H1 (cell line): ENCODE measurements at regions not wholly inside any gene's neighbourhood (a gene's known extent, or its start where the extent isn't known, plus 50 kb on each side); places are given as distances from the start of the nearest gene placed in this dataset.

ENCODE experiments used
- CTCF ChIA-PET: fragments of 300-600 bp; sonication (Branson Sonifier 250); formaldehyde crosslinking; loops from one replicate; lab custom pipeline; 2021; ENCODE audit not compliant: partially characterized antibody; lab: Charles Lee
- POLR2A ChIA-PET: fragments of 300-600 bp; sonication (Branson Sonifier 250); formaldehyde crosslinking; loops from one replicate; lab custom pipeline; 2021; ENCODE audit warnings: inconsistent platforms; ENCODE audit not compliant: partially characterized antibody; lab: Charles Lee
- DNase-seq, 2 experiments: peaks; one replicate each; pipeline versions ENCODE4 v3.0.0 to v3.0.0-alpha.2; 2010 to 2022; ENCODE audit warnings: low spot score in 2 of 2, low read depth in 1 of 2, mixed read lengths in 1 of 2
- FAIRE-seq: peaks from 2 replicates; lab custom pipeline; 2011; peaks lifted over from hg19 to GRCh38; lab: Jason Lieb, UNC
- H2AFZ ChIP-seq: 2 replicates; pipeline ENCODE4 v1.8.1; 2012; ENCODE audit warnings: low read length, inconsistent platforms
- H2AK5ac ChIP-seq: 2 replicates; pipeline ENCODE4 v1.6.1; 2013; ENCODE audit warnings: low read depth, low read length
- H2BK120ac ChIP-seq: replicated peaks from 2 replicates; pipeline ENCODE3; 2013; ENCODE audit warnings: low read depth, low read length, inconsistent platforms
- H2BK12ac ChIP-seq: 2 replicates; pipeline ENCODE4 v1.6.1; 2013; ENCODE audit warnings: low read depth, low read length
- H2BK15ac ChIP-seq: 2 replicates; pipeline ENCODE4 v1.6.1; 2013; ENCODE audit warnings: low read length
- H2BK20ac ChIP-seq: 2 replicates; pipeline ENCODE4 v1.6.1; 2013; ENCODE audit warnings: low read length
- H2BK5ac ChIP-seq: 2 replicates; pipeline ENCODE4 v1.6.1; 2013; ENCODE audit warnings: low read depth, low read length
- H3K14ac ChIP-seq: 2 replicates; pipeline ENCODE4 v1.6.1; 2013; ENCODE audit warnings: inconsistent platforms; ENCODE audit not compliant: insufficient read length
- H3K18ac ChIP-seq: 2 replicates; pipeline ENCODE4 v1.6.1; 2013; ENCODE audit warnings: low read length; ENCODE audit errors: extremely low read depth
- H3K23ac ChIP-seq: 2 replicates; pipeline ENCODE4 v1.6.1; 2013; ENCODE audit warnings: inconsistent platforms; ENCODE audit not compliant: insufficient read length
- H3K23me2 ChIP-seq: 2 replicates; pipeline ENCODE4 v1.6.1; 2013; ENCODE audit warnings: low read depth, low read length
- H3K27ac ChIP-seq: 2 replicates; pipeline ENCODE4 v1.6.1; 2011; ENCODE audit warnings: low read depth, low read length, inconsistent platforms
- H3K27me3 ChIP-seq, 4 experiments: replicated peaks in 1 of 4; 1 replicate in 1 of 4; 2 replicates in 3 of 4; pipeline versions ENCODE4 v1.6.1 to v1.8.1; 2011 to 2013; ENCODE audit warnings: low read length in 3 of 4, mild to moderate bottlenecking in 3 of 4, inconsistent platforms in 2 of 4, mixed read lengths in 2 of 4, moderate library complexity in 1 of 4; ENCODE audit not compliant: control insufficient read depth in 3 of 4, insufficient read depth in 3 of 4; ENCODE audit errors: extremely low read depth in 1 of 4
- H3K36me3 ChIP-seq, 4 experiments: 2 replicates each; pipeline versions ENCODE4 v1.6.1 to v1.8.1; 2011 to 2013; ENCODE audit warnings: mild to moderate bottlenecking in 4 of 4, low read length in 3 of 4, moderate library complexity in 2 of 4, control low read depth in 1 of 4, inconsistent platforms in 1 of 4; ENCODE audit not compliant: insufficient read depth in 4 of 4, control insufficient read depth in 2 of 4
- H3K4ac ChIP-seq: replicated peaks from 2 replicates; pipeline ENCODE3; 2013; ENCODE audit warnings: low read length, low read depth, mixed read lengths, inconsistent platforms; ENCODE audit not compliant: insufficient read length
- H3K4me1 ChIP-seq, 4 experiments: replicated peaks in 1 of 4; 1 replicate in 1 of 4; 2 replicates in 3 of 4; pipeline versions ENCODE4 v1.6.1 to v1.8.1; 2011 to 2013; ENCODE audit warnings: low read length in 3 of 4, inconsistent platforms in 2 of 4, mixed read lengths in 1 of 4; ENCODE audit not compliant: insufficient read depth in 4 of 4, control insufficient read depth in 3 of 4
- H3K4me2 ChIP-seq, 2 experiments: 2 replicates each; pipeline versions ENCODE4 v1.6.1 to v1.8.1; 2011 to 2013; ENCODE audit warnings: low read depth in 2 of 2, low read length in 2 of 2, control low read depth in 1 of 2, inconsistent platforms in 1 of 2, mild to moderate bottlenecking in 1 of 2; ENCODE audit not compliant: insufficient read depth in 1 of 2
- H3K4me3 ChIP-seq, 4 experiments: fragments of 200-600, 300-600 bp in 1 of 4; sonication (generic), shearing (Covaris generic), sonication (Bioruptor Twin) in 1 of 4; 2 replicates each; pipeline versions ENCODE4 v1.5.1 to v1.8.1; 2011 to 2016; ENCODE audit warnings: low read length in 4 of 4, low read depth in 3 of 4, control low read depth in 2 of 4, inconsistent platforms in 2 of 4, mild to moderate bottlenecking in 2 of 4, mixed read lengths in 1 of 4, moderate library complexity in 1 of 4; ENCODE audit not compliant: insufficient read depth in 2 of 4; ENCODE audit errors: extremely low read depth in 1 of 4
- H3K56ac ChIP-seq: replicated peaks from 2 replicates; pipeline ENCODE3; 2013; ENCODE audit warnings: low read depth, mild to moderate bottlenecking, mixed read lengths, low read length, inconsistent platforms; ENCODE audit not compliant: insufficient read length
- H3K79me1 ChIP-seq: 2 replicates; pipeline ENCODE4 v1.6.1; 2013; ENCODE audit warnings: low read depth, low read length, control low read depth
- H3K79me2 ChIP-seq, 2 experiments: 2 replicates each; pipeline versions ENCODE4 v1.6.1 to v1.8.1; 2012 to 2013; ENCODE audit warnings: low read length in 2 of 2, mild to moderate bottlenecking in 2 of 2, inconsistent platforms in 1 of 2; ENCODE audit not compliant: insufficient read depth in 2 of 2, control insufficient read depth in 1 of 2
- H3K9ac ChIP-seq, 4 experiments: replicated peaks in 1 of 4; 1 replicate in 1 of 4; 2 replicates in 3 of 4; pipeline versions ENCODE4 v1.6.1 to v1.8.1; 2011 to 2013; ENCODE audit warnings: low read depth in 3 of 4, low read length in 3 of 4, control low read depth in 2 of 4, mild to moderate bottlenecking in 2 of 4, moderate library complexity in 2 of 4, inconsistent platforms in 1 of 4; ENCODE audit errors: extremely low read depth in 1 of 4
- H3K9me3 ChIP-seq, 2 experiments: 2 replicates each; pipeline versions ENCODE4 v1.6.1 to v1.8.1; 2012 to 2013; ENCODE audit warnings: mild to moderate bottlenecking in 2 of 2, moderate library complexity in 2 of 2, control low read depth in 1 of 2, inconsistent platforms in 1 of 2, low read depth in 1 of 2, low read length in 1 of 2, mixed read lengths in 1 of 2; ENCODE audit not compliant: insufficient read depth in 2 of 2
- H4K20me1 ChIP-seq, 2 experiments: replicated peaks in 1 of 2; 2 replicates each; pipeline versions ENCODE3 to v1.8.1; 2011 to 2013; ENCODE audit warnings: inconsistent platforms in 2 of 2, low read length in 2 of 2, mild to moderate bottlenecking in 1 of 2; ENCODE audit not compliant: insufficient read depth in 2 of 2, control insufficient read depth in 1 of 2
- H4K5ac ChIP-seq: 2 replicates; pipeline ENCODE4 v1.6.1; 2013; ENCODE audit warnings: low read length, low read depth, mixed read lengths, inconsistent platforms; ENCODE audit not compliant: insufficient read length
- H4K8ac ChIP-seq: 2 replicates; pipeline ENCODE4 v1.8.0; 2013; ENCODE audit warnings: mild to moderate bottlenecking, moderate library complexity, low read length, inconsistent platforms; ENCODE audit not compliant: insufficient read depth; ENCODE audit errors: extremely low read depth
- H4K91ac ChIP-seq: replicated peaks from 2 replicates; pipeline ENCODE3; 2013; ENCODE audit warnings: low read length, mixed read lengths, inconsistent platforms; ENCODE audit not compliant: insufficient read length
- CREB1 ChIP-seq: IDR thresholded peaks from 2 replicates; pipeline ENCODE4 v1.6.1; 2012; ENCODE audit warnings: inconsistent platforms
- FOSL1 ChIP-seq: IDR thresholded peaks from 2 replicates; pipeline ENCODE4 v1.6.1; 2011; ENCODE audit warnings: mild to moderate bottlenecking, low read depth, low read length, moderate library complexity; ENCODE audit not compliant: insufficient read depth
- JUN ChIP-seq: IDR thresholded peaks from 2 replicates; pipeline ENCODE4 v1.6.1; 2011; ENCODE audit warnings: low read depth, mild to moderate bottlenecking, improper control_type of control experiment, low read length
- KDM5A ChIP-seq: fragments of 200-600 bp; IDR thresholded peaks from 2 replicates; pipeline ENCODE4 v1.7.1; 2012; ENCODE audit warnings: mild to moderate bottlenecking, low read length, inconsistent platforms, mixed read lengths
- NANOG ChIP-seq: IDR thresholded peaks from 2 replicates; pipeline ENCODE4 v1.6.1; 2011; ENCODE audit warnings: low read length, low read depth, mild to moderate bottlenecking, inconsistent platforms; ENCODE audit not compliant: insufficient read depth, poor library complexity, severe bottlenecking
- RBBP5 ChIP-seq: IDR thresholded peaks from 2 replicates; pipeline ENCODE4 v1.7.1; 2012; ENCODE audit warnings: low read depth, mild to moderate bottlenecking, inconsistent platforms, low read length, moderate library complexity, borderline replicate concordance
- SIN3A ChIP-seq, 2 experiments: IDR thresholded peaks in 1 of 2; conservative IDR thresholded peaks in 1 of 2; 2 replicates each; pipeline ENCODE4 v1.6.1; 2011 to 2012; ENCODE audit warnings: low read length in 2 of 2, improper control_type of control experiment in 1 of 2, low read depth in 1 of 2, mild to moderate bottlenecking in 1 of 2
- SP1 ChIP-seq: IDR thresholded peaks from 2 replicates; pipeline ENCODE4 v1.6.1; 2011; ENCODE audit warnings: low read depth, low read length
- SP4 ChIP-seq: IDR thresholded peaks from 2 replicates; pipeline ENCODE4 v1.6.1; 2012; ENCODE audit warnings: low read length, inconsistent platforms
- SRF ChIP-seq: IDR thresholded peaks from 2 replicates; pipeline ENCODE4 v1.6.1; 2011; ENCODE audit warnings: mild to moderate bottlenecking, low read depth, low read length, moderate library complexity
- TCF12 ChIP-seq: IDR thresholded peaks from 2 replicates; pipeline ENCODE4 v1.6.1; 2011; ENCODE audit warnings: low read depth, mild to moderate bottlenecking, low read length
- WGBS, 2 experiments: shearing (Covaris generic) in 1 of 2; methylation state at CpG; one replicate each; pipeline versions ENCODE4 v1.1.6 to v1.1.7; 2013 to 2015; ENCODE audit warnings: low lambda C conversion rate in 2 of 2, mixed read lengths in 2 of 2, inconsistent platforms in 1 of 2, low coverage in 1 of 2, missing lambda C conversion rate in 1 of 2; ENCODE audit not compliant: insufficient replicate concordance in 2 of 2, insufficient coverage in 1 of 2, insufficient read length in 1 of 2; ENCODE audit errors: extremely low coverage in 1 of 2, missing lambda C conversion rate in 1 of 2; 5-methylcytosine and 5-hydroxymethylcytosine counted together

DNA sequence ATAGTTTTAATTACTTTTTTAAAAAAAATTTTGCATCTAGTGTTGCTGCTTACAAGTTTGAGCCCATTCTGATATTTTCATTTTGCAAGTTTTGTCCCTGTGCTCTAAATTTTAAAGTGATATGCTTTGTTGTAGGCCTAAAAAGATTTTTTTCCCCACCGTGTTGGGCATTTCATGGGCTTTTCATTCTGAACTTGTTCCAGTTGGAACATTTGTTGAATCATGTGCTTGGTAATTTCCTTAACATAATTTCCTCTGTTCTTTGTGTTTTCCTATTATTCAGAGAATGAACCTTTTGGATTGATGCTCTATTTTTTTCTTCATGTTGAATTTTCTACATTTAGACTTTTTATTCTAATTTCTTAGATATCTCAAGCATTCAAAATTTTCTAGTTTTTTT lies 206.4 kb upstream of the SPRY2 start:
- H3K14ac ChIP-seq, result no peak overlapping the region
- H3K79me2 ChIP-seq, result no peaks in the 10 kb centered on the region
- H2BK20ac ChIP-seq, result no peak overlapping the region
- no peak overlapping the region for H3K27ac ChIP-seq
- H3K4ac ChIP-seq, result no peak overlapping the region
- WGBS, 2 experiments, result 100% methylated on average over 1 of the region's 1 CpG; no CpG with 5 or more reads in 1 of the 2 experiments
- H3K23me2 ChIP-seq, result no peaks in the 10 kb centered on the region
- FAIRE-seq (no peak), DNase-seq (no peak)
- H2BK5ac ChIP-seq, result no peak overlapping the region
- POLR2A ChIA-PET, result no interaction called here
- H2AK5ac ChIP-seq, result no peak overlapping the region
- no peak overlapping the region for H3K4me2 ChIP-seq
- no peaks in the 10 kb centered on the region for H3K27me3 ChIP-seq
- no peaks in the 10 kb centered on the region for H3K9me3 ChIP-seq
- H4K8ac ChIP-seq, result no peak overlapping the region
- H2AFZ ChIP-seq, result no peak overlapping the region
- H3K4me3 ChIP-seq, result no peak overlapping the region
- no peak overlapping the region for H2BK120ac ChIP-seq
- H3K23ac ChIP-seq, result no peak overlapping the region
- H4K5ac ChIP-seq, result no peak overlapping the region
- H2BK15ac ChIP-seq, result no peak overlapping the region
- H2BK12ac ChIP-seq, result no peak overlapping the region
- TF ChIP-seq KDM5A (no peak), SP4 (no peak), RBBP5 (no peak), SP1 (no peak), NANOG (no peak), SRF (no peak), TCF12 (no peak), JUN (no peak), SIN3A (conservative IDR thresholded peaks at IDR 0.05 in 1 of 2, IDR thresholded peaks at IDR 0.05 in 1 of 2; ENCODE audit: low read depth in 1 of 2, low read length in 2 of 2) (no peak), FOSL1 (no peak), CREB1 (no peak)
- TF ChIP-seq, all 59 proteins: peak for 0
- Histone ChIP-seq H3K18ac (no peak overlapping the region), H3K9ac (no peak overlapping the region), H3K56ac (no peak overlapping the region), H4K91ac (no peak overlapping the region), H3K79me1 (no peaks in the 10 kb centered on the region), H3K36me3 (no peaks in the 10 kb centered on the region), H4K20me1 (no peaks in the 10 kb centered on the region), H3K4me1 (no peaks in the 10 kb centered on the region)
- CTCF ChIA-PET, result no interaction called here
